Kidney (tissue), 13 donors: ENCODE measurements at regions not wholly inside any gene's neighbourhood (a gene's known extent, or its start where the extent isn't known, plus 50 kb on each side); places are given as distances from the start of the nearest gene placed in this dataset.

Experiments used
- DNase-seq, 5 donors: peaks; one replicate each; pipeline ENCODE4 v3.0.0-alpha.2; 2013 to 2020
- FAIRE-seq: peaks from 2 replicates; lab custom pipeline; 2012; peaks lifted over from hg19 to GRCh38; lab: Jason Lieb, UNC
- H3K27ac ChIP-seq, 2 donors: one replicate each; pipeline ENCODE4 v1.7.0; 2013; ENCODE audit warnings: low read depth in 2 of 2, low read length in 2 of 2, inconsistent platforms in 1 of 2
- H3K27me3 ChIP-seq: one replicate; pipeline ENCODE4 v1.7.1; 2013; ENCODE audit warnings: low read length, inconsistent platforms; ENCODE audit not compliant: control insufficient read depth, insufficient read depth
- H3K36me3 ChIP-seq, 3 donors: one replicate each; pipeline versions ENCODE4 v1.7.0 to v1.7.1; 2013; ENCODE audit warnings: low read length in 3 of 3, control low read depth in 1 of 3, inconsistent platforms in 1 of 3; ENCODE audit not compliant: insufficient read depth in 3 of 3, control insufficient read depth in 2 of 3
- H3K4me1 ChIP-seq, 3 donors: one replicate each; pipeline versions ENCODE4 v1.7.0 to v1.7.1; 2013; ENCODE audit warnings: low read length in 3 of 3, inconsistent platforms in 1 of 3, low read depth in 1 of 3; ENCODE audit not compliant: control insufficient read depth in 2 of 3, insufficient read depth in 2 of 3
- H3K4me3 ChIP-seq, 3 donors: one replicate each; pipeline versions ENCODE4 v1.7.0 to v1.8.1; 2013; ENCODE audit warnings: low read length in 3 of 3, control low read depth in 1 of 3, inconsistent platforms in 1 of 3
- H3K9ac ChIP-seq, 3 donors: one replicate each; pipeline versions ENCODE4 v1.7.0 to v1.7.1; 2013; ENCODE audit warnings: low read length in 3 of 3, control low read depth in 1 of 3, inconsistent platforms in 1 of 3
- H3K9me3 ChIP-seq, 3 donors: one replicate each; pipeline versions ENCODE4 v1.7.0 to v1.7.1; 2013; ENCODE audit warnings: low read length in 3 of 3, control low read depth in 1 of 3, inconsistent platforms in 1 of 3; ENCODE audit not compliant: control insufficient read depth in 2 of 3, insufficient read depth in 1 of 3
- CTCF ChIP-seq: IDR thresholded peaks from 3 replicates; pipeline ENCODE4 v1.5.1; 2012; ENCODE audit warnings: mild to moderate bottlenecking, moderate library complexity, borderline replicate concordance; ENCODE audit not compliant: insufficient read depth; ENCODE audit errors: extremely low read depth
- intact Hi-C: fragments of 100-400 bp; cut with DNase I; formaldehyde crosslinking; loops from one replicate; pipeline ENCODE4 v1.11.1; 2022
- donor health status: control.
- donor health status: control.
- donor health status: control.
- donor health status: control.
- donor health status: control.
- donor health status: DM: yes; HTN: yes; CAD: no.
- donor health status: Normal renal cell carcinoma (clear cell type).

- FAIRE-seq (peak; percentile 44), DNase-seq (peak in 2 of 5 donors; percentile 46 to 73)
- peak overlapping the region in 2 of 3 donors; percentile 1 to 6 for H3K9ac ChIP-seq
- peaks cover 0 to 2% (median 0%) of the 10 kb centered on the region in 3 donors for H3K4me1 ChIP-seq
- TF ChIP-seq CTCF = no peak
- H3K27ac ChIP-seq = peak overlapping the region in 1 of 2 donors; percentile 84
- no peaks in the 10 kb centered on the region for H3K27me3 ChIP-seq
- H3K36me3 ChIP-seq = no peaks in the 10 kb centered on the region
- intact Hi-C loops = no loop called here
- no peaks in the 10 kb centered on the region for H3K9me3 ChIP-seq
- peak overlapping the region in 1 of 3 donors; percentile 23 for H3K4me3 ChIP-seq
These were observed 98.3 kb upstream of the CXXC4 start for GRCh38 chr4:104593019-104593418.

- Histone ChIP-seq H3K9me3 (no peaks in the 10 kb centered on the region), H3K4me3 (no peak overlapping the region), H3K27me3 (no peaks in the 10 kb centered on the region), H3K36me3 (no peaks in the 10 kb centered on the region), H3K4me1 (peaks cover 0 to 2% (median 0%) of the 10 kb centered on the region in 3 donors), H3K9ac (no peak overlapping the region), H3K27ac (no peak overlapping the region)
- DNase-seq = no peak
- FAIRE-seq = no peak
- no peak for TF ChIP-seq CTCF
- intact Hi-C loops = no loop called here
These were observed 101.5 kb upstream of the CXXC4 start for GRCh38 chr4:104596189-104596588.

- no peaks in the 10 kb centered on the region for H3K4me1 ChIP-seq
- peaks cover 0 to 4% (median 0%) of the 10 kb centered on the region in 3 donors for H3K9me3 ChIP-seq
- H3K36me3 ChIP-seq = no peaks in the 10 kb centered on the region
- no peaks in the 10 kb centered on the region for H3K27me3 ChIP-seq
- no peak overlapping the region for H3K9ac ChIP-seq
- no peak for FAIRE-seq
- intact Hi-C loops = no loop called here
- no peak overlapping the region for H3K27ac ChIP-seq
- DNase-seq = no peak
- no peak for TF ChIP-seq CTCF
- H3K4me3 ChIP-seq = no peak overlapping the region
These were observed 120.8 kb upstream of the CXXC4 start for GRCh38 chr4:104615496-104615895.

GRCh38 chr4:104615926-104616325 lies 121.2 kb upstream of the CXXC4 start:
- H3K4me3 ChIP-seq = no peak overlapping the region

More at GRCh38 chr4:104615926-104616325, 121.2 kb upstream of the CXXC4 start:
- H3K9me3 ChIP-seq = peaks cover 0 to 4% (median 0%) of the 10 kb centered on the region in 3 donors
- no peaks in the 10 kb centered on the region for H3K27me3 ChIP-seq
- H3K9ac ChIP-seq = no peak overlapping the region
- intact Hi-C loops = no loop called here
- H3K27ac ChIP-seq = no peak overlapping the region
- H3K4me1 ChIP-seq = no peaks in the 10 kb centered on the region
- no peaks in the 10 kb centered on the region for H3K36me3 ChIP-seq
- DNase-seq (no peak), FAIRE-seq (no peak)
- TF ChIP-seq CTCF = no peak
